Left renal cortex interstitium (tissue), 4 donors: ENCODE measurements at regions not wholly inside any gene's neighbourhood (a gene's known extent, or its start where the extent isn't known, plus 50 kb on each side); places are given as distances from the start of the nearest gene placed in this dataset.

Experiments
- DNase-seq, 4 donors: peaks; one replicate each; pipeline ENCODE4 v3.0.0-alpha.2; 2013; ENCODE audit warnings: low read depth in 4 of 4, low spot score in 2 of 4, missing footprints in 1 of 4

DNA sequence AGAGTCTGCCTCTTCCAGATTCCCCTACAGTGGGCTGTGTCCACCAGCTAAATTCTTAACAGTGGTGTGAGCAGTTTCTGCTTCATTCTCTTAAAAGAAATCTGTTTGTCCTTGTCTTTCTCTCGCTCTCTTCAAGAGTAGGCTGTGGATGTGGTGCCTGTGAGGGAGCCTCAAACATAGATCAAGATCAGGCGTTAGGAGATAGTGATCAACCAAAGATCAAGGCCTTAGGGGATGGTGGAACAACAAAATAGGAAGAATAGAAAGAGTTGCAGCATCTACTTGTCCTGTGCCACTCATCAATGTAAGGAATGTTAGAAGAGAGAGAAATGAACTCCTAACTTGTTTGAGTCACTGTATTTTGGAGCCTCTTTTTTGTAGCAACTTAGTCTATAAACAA lies 144.2 kb downstream of the AASDH start:
- DNase-seq, result no peak

GRCh38 chr4:56241500-56241899 lies 145.8 kb downstream of the AASDH start:
- no peak for DNase-seq

DNA sequence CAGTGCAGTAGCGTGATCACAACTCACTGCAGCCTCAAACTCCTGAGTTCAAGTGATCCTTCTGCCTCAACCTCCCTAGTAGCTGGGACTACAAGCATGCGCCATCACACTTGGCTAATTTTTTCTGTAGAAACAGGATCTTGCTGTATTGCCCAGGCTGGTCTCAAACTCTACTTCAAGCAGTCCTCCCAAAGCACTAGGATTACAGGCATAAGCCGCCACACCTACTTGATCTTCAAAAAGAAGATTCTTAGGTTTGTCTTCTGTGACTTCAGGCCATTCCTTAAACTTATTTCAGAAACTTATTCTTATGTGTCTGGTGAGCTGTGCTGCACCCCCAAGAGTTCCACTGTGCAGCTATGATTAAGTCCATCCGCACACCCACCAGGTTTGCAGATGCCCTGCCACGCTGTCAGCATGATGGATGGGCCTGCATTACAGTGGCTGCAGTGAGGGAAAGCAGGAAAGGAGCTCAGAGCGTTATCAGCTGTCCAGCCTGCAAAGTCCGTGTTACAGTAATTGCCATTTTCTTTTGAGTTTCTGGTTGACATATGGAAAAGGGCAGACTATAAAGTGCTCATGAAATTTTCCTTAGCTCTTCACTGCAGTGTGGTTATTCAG lies 146.6 kb downstream of the AASDH start:
- DNase-seq, result peak in 3 of 4 donors; percentile 7 to 28 (median 10)

DNA sequence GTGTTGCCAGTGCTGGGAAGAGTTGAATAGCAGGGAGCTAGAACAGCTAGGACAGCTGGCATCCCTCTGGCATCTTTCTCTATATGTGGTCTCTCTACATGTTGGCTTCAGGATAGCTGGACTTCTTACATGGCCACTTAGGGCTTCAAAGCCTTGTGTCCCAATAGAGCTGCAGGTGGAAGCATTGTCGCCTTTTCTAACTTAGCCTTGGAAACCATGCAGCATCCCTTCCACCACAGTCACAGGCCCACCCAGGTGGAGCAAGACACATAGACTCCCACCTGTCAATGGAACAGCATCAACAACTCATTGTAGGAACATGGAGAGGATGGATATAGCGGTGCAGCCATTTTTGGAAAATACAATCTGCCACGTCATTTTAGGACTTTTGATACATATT lies 149.0 kb downstream of the AASDH start:
- DNase-seq, result no peak

GRCh38 chr4:56235725-56236124 lies 151.6 kb downstream of the AASDH start:
- DNase-seq, result no peak

DNA sequence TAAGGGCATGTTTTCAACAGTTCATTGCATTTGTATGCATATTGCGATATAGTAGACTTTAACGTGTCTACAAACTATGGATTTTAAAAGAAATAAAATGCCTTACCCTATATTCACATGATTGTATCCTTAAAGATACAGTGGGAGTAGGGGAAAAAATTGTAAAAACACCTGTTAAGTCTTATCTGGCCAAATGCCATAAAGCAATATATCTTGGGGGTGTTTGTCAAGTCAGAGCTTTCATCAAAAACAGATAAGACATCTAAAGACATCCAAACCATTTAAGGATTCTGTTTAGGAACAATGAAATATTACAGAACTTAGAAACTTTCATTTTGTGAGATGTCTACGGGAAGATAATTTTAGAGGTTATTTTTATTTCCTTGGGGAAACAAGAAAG lies 152.3 kb downstream of the AASDH start:
- DNase-seq, result no peak

DNA sequence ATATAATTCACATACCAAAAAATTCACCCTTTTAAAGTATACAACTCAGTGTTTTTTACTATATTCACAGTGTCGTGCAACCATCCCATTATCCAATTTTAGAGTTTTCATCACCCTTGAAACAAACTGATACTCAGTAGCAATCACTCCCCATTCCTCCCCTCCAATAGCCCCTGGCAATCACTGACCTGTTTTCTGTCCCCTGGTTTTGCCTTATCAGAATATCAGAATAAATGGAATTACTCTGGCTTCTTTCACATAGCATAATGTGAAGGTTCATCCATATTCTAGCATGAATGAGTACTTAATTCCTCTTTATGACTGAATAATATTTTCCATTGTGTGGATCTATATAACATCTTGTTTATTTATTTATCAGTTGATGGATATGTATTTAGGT lies 153.2 kb downstream of the AASDH start:
- no peak for DNase-seq

DNA sequence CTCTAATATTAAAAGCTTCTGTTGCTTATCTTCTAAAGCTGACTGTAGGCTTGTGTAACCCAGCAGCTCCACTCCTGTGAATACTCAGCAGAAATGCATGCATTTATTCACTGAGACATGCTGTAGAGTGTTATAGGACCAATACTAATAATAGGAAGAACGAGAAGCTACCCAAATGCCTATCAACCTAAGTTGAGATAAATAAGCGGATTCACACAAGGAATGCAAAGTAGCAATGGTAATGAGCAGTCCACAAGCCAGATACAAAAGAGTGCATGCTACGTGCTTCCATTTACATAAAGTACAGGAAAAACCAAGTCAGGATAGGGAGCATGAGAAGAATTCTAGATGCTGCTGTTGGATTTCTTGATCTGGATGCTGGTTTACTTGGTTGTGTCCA lies 155.9 kb downstream of the AASDH start:
- DNase-seq, result no peak

DNA sequence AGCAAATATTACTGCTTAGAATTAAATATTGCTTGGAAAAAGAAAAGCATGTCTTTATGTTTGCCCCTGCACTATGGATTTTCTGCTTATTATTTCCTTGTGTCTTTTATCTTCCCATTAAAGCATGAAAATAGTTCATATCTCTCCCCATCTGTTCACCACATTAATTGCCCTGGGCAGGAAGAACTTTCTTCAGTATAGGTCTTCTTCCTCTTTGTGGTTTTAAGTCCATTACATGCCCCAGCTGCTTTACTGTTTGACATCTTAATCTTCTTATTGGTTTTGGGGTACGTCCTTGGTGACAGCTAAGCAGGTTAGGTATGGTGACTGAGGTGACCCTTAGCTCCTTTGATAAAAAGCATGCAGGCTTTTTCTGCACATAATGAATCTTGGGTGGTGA lies 157.3 kb downstream of the AASDH start:
- DNase-seq, result no peak

DNA sequence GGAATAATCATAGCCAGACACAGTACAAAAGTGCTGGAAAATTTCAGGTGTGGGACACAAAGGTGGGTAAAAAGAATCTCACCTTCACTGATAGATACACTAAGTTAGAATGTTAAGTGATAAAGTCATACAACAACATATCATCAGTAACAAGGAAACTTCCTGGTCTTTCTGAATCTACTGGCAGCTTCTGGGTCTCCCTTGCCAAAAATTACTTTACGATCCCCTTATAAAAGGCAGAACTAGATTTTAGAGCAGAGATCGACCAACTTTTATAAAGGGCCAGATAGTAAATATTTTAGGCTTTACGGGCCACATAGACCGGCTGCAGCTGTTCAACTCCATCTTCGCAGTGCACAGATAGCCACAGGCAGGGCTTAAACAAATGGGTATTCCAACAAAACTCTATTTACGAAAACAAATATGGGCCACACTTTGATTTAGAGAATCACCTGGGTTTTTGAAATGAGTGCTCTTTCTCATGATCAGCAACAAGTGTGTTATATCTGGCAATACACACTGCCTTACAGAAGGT lies 159.9 kb downstream of the AASDH start:
- no peak for DNase-seq

GRCh38 chr4:56226579-56226978 lies 160.7 kb downstream of the AASDH start:
- DNase-seq, result no peak

- no peak for DNase-seq
Observed at GRCh38 chr4:56224641-56225040, 162.7 kb downstream of the AASDH start.

GRCh38 chr4:56222514-56222913 lies 164.8 kb downstream of the AASDH start:
- DNase-seq, result no peak

- no peak for DNase-seq
Observed at GRCh38 chr4:56220261-56220660, 167.0 kb downstream of the AASDH start.

GRCh38 chr4:56219447-56219846 lies 167.8 kb downstream of the AASDH start:
- no peak for DNase-seq

GRCh38 chr4:56218230-56218895 lies 168.9 kb downstream of the AASDH start:
- DNase-seq, result no peak

GRCh38 chr4:56217343-56217890 lies 169.9 kb downstream of the AASDH start:
- DNase-seq, result no peak

GRCh38 chr4:56215901-56216300 lies 171.4 kb downstream of the AASDH start:
- DNase-seq, result no peak

GRCh38 chr4:56215141-56215783 lies 172.0 kb downstream of the AASDH start:
- DNase-seq, result no peak

GRCh38 chr4:56213543-56213942 lies 173.7 kb downstream of the AASDH start:
- no peak for DNase-seq

DNA sequence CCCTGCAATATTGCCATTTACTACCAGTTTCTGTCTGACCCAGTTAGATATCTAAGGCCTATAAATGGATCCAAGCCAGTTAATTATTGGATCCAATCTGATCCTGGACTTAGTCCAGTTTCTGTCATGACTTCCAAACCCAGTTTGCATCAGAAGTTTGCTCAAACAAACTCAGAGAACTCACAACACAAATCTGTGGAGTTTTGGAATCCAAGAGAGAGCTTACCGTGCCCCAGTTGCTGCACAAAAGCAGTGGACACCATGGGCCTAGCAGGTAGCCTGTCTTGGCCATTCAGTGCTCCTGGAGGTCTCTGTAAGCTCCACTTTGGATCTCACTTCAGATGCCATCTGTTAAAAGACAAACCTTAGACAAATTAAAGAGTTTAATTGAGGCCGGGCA lies 174.5 kb downstream of the AASDH start:
- no peak for DNase-seq

DNA sequence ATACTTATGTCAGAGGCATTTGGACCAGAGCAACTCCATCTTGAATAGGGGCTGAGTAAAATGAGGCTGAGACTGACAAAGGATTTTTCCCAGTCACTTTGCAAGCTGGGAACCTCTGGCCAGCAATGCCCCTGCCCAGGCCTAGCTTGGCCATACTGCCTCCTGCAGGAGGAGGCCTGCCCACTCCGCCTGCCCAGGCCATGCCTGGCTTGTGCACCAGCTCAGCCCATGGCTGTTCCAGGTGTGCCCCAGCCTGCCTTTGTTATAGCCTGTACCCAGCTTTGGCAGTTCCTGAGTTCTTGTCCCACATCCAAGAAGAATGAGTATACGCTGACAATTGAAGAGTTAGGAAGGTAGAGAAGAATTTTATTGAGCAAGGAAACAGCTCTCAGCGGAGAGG lies 176.1 kb downstream of the AASDH start:
- DNase-seq, result no peak
